H9 (cell line): ENCODE measurements at regions not wholly inside any gene's neighbourhood (a gene's known extent, or its start where the extent isn't known, plus 50 kb on each side); places are given as distances from the start of the nearest gene placed in this dataset.
A peak's percentile ranks its signal among the peaks of the same experiment; 100 is the strongest.

Experiments used
- DNase-seq: peaks from one replicate; pipeline ENCODE4 v3.0.0-alpha.2; 2017
- H2AFZ ChIP-seq: one replicate; pipeline ENCODE4 v1.6.1; 2013; ENCODE audit warnings: mild to moderate bottlenecking, low read length, control low read depth, moderate library complexity
- H2AK5ac ChIP-seq: 2 replicates; pipeline ENCODE4 v1.6.1; 2013; ENCODE audit warnings: low read length, control low read depth, mixed read lengths; ENCODE audit not compliant: insufficient read length
- H2BK120ac ChIP-seq: one replicate; pipeline ENCODE4 v1.6.1; 2013; ENCODE audit warnings: low read depth, mild to moderate bottlenecking, low read length, control low read depth, inconsistent platforms; ENCODE audit not compliant: poor library complexity, severe bottlenecking
- H2BK12ac ChIP-seq: 2 replicates; pipeline ENCODE4 v1.6.1; 2013; ENCODE audit warnings: low read length, control low read depth, mixed read lengths, low read depth; ENCODE audit not compliant: insufficient read length
- H2BK15ac ChIP-seq: 2 replicates; pipeline ENCODE4 v1.6.1; 2013; ENCODE audit warnings: low read depth, low read length, control low read depth
- H2BK20ac ChIP-seq: one replicate; pipeline ENCODE4 v1.6.1; 2013; ENCODE audit warnings: low read depth, mild to moderate bottlenecking, low read length, control low read depth, inconsistent platforms; ENCODE audit not compliant: poor library complexity, severe bottlenecking
- H2BK5ac ChIP-seq: 2 replicates; pipeline ENCODE4 v1.6.1; 2013; ENCODE audit warnings: low read length, control low read depth, mixed read lengths; ENCODE audit not compliant: insufficient read length
- H3K14ac ChIP-seq: 2 replicates; pipeline ENCODE4 v1.6.1; 2013; ENCODE audit warnings: low read length, control low read depth; ENCODE audit not compliant: insufficient read depth
- H3K18ac ChIP-seq: 2 replicates; pipeline ENCODE4 v1.6.1; 2013; ENCODE audit warnings: low read depth, mild to moderate bottlenecking, mixed read lengths, low read length, control low read depth; ENCODE audit not compliant: insufficient read length
- H3K23ac ChIP-seq: 2 replicates; pipeline ENCODE4 v1.6.1; 2013; ENCODE audit warnings: low read length, control low read depth, mixed read lengths, low read depth; ENCODE audit not compliant: insufficient read length
- H3K23me2 ChIP-seq: 2 replicates; pipeline ENCODE4 v1.6.1; 2013; ENCODE audit warnings: low read depth, mild to moderate bottlenecking, mixed read lengths, low read length, control low read depth; ENCODE audit not compliant: insufficient read length, poor library complexity, severe bottlenecking
- H3K27ac ChIP-seq: 2 replicates; pipeline ENCODE4 v1.5.1; 2013; ENCODE audit warnings: low read length, control low read depth, mixed read lengths, low read depth; ENCODE audit not compliant: insufficient read length
- H3K27me3 ChIP-seq: 2 replicates; pipeline ENCODE4 v1.6.1; 2013; ENCODE audit warnings: low read length, control low read depth, inconsistent platforms; ENCODE audit not compliant: insufficient read depth
- H3K4ac ChIP-seq: 2 replicates; pipeline ENCODE4 v1.6.1; 2013; ENCODE audit warnings: low read depth, mild to moderate bottlenecking, control low read depth, inconsistent platforms, low read length, moderate library complexity
- H3K4me1 ChIP-seq: 2 replicates; pipeline ENCODE4 v1.6.1; 2013; ENCODE audit warnings: low read length, control low read depth, inconsistent platforms; ENCODE audit not compliant: insufficient read depth
- H3K4me2 ChIP-seq: 2 replicates; pipeline ENCODE4 v1.6.1; 2013; ENCODE audit warnings: low read length, control low read depth, mixed read lengths; ENCODE audit not compliant: insufficient read length, insufficient read depth
- H3K56ac ChIP-seq: 2 replicates; pipeline ENCODE4 v1.6.1; 2013; ENCODE audit warnings: low read depth, mild to moderate bottlenecking, mixed read lengths, low read length, control low read depth; ENCODE audit not compliant: insufficient read length
- H3K79me1 ChIP-seq: 2 replicates; pipeline ENCODE4 v1.6.1; 2013; ENCODE audit warnings: low read depth, mild to moderate bottlenecking, moderate library complexity, low read length, control low read depth, inconsistent platforms; ENCODE audit not compliant: insufficient read depth, poor library complexity, severe bottlenecking
- H3K79me2 ChIP-seq: 2 replicates; pipeline ENCODE4 v1.6.1; 2013; ENCODE audit warnings: low read length, control low read depth, inconsistent platforms; ENCODE audit not compliant: insufficient read depth
- H3K9ac ChIP-seq: 2 replicates; pipeline ENCODE4 v1.6.1; 2013; ENCODE audit warnings: low read length, control low read depth, mixed read lengths; ENCODE audit not compliant: insufficient read length; ENCODE audit errors: extremely low read depth
- H3K9me3 ChIP-seq: one replicate; pipeline ENCODE4 v1.6.1; 2013; ENCODE audit warnings: low read depth, low read length, inconsistent platforms; ENCODE audit not compliant: control insufficient read depth
- H3T11ph ChIP-seq: one replicate; pipeline ENCODE4 v1.6.1; 2013; ENCODE audit warnings: mild to moderate bottlenecking, low read length, control low read depth, inconsistent platforms
- H4K20me1 ChIP-seq: one replicate; pipeline ENCODE4 v1.6.1; 2013; ENCODE audit not compliant: control insufficient read depth, insufficient read length, insufficient read depth
- H4K5ac ChIP-seq: 2 replicates; pipeline ENCODE4 v1.6.1; 2013; ENCODE audit warnings: low read depth, mild to moderate bottlenecking, mixed read lengths, low read length, control low read depth; ENCODE audit not compliant: insufficient read length
- H4K8ac ChIP-seq: replicated peaks from 2 replicates; pipeline ENCODE4 v1.6.1; 2013; ENCODE audit warnings: low read length, control low read depth, mixed read lengths, low read depth; ENCODE audit not compliant: insufficient read length
- H4K91ac ChIP-seq: 2 replicates; pipeline ENCODE4 v1.6.1; 2013; ENCODE audit warnings: low read depth, mild to moderate bottlenecking, moderate library complexity, mixed read lengths, low read length, control low read depth; ENCODE audit not compliant: insufficient read length
- H3K27ac Mint-ChIP-seq, 3 experiments: 2 replicates in 2 of 3; 3 replicates in 1 of 3; pipeline ENCODE4 v1.8.0; 2020 to 2021; ENCODE audit warnings: mixed read lengths in 3 of 3, mild to moderate bottlenecking in 1 of 3, moderate library complexity in 1 of 3
- H3K27me3 Mint-ChIP-seq: 2 replicates; pipeline ENCODE4 v1.8.0; 2021; ENCODE audit warnings: low read depth, mild to moderate bottlenecking, moderate library complexity, mixed read lengths
- H3K36me3 Mint-ChIP-seq, 3 experiments: 2 replicates in 2 of 3; 3 replicates in 1 of 3; pipeline ENCODE4 v1.8.0; 2020 to 2021; ENCODE audit warnings: low read depth in 3 of 3, mixed read lengths in 3 of 3; ENCODE audit not compliant: insufficient read depth in 1 of 3
- H3K4me1 Mint-ChIP-seq, 2 experiments: 2 replicates each; pipeline ENCODE4 v1.8.0; 2020; ENCODE audit warnings: mixed read lengths in 2 of 2
- H3K4me3 Mint-ChIP-seq, 2 experiments: 2 replicates in 1 of 2; 3 replicates in 1 of 2; pipeline ENCODE4 v1.8.0; 2020 to 2021; ENCODE audit warnings: mild to moderate bottlenecking in 2 of 2, mixed read lengths in 2 of 2, moderate library complexity in 1 of 2
- H3K9me3 Mint-ChIP-seq, 2 experiments: 2 replicates in 1 of 2; 3 replicates in 1 of 2; pipeline ENCODE4 v1.8.0; 2020; ENCODE audit warnings: mild to moderate bottlenecking in 2 of 2, mixed read lengths in 2 of 2, moderate library complexity in 1 of 2
- CTCF ChIP-seq: fragments of 200-600 bp; sonication (generic); conservative IDR thresholded peaks from 3 replicates; pipeline ENCODE4 v1.8.0; 2021; ENCODE audit warnings: antibody characterized with exemption, mild to moderate bottlenecking
- WGBS: extraction: QIAGEN DNeasy Blood & Tissue Kit; methylation state at CpG from one replicate; pipeline ENCODE4 v1.1.7; 2013; ENCODE audit warnings: missing lambda C conversion rate, low lambda C conversion rate, mixed read lengths; ENCODE audit not compliant: insufficient read length; ENCODE audit errors: extremely low coverage; 5-methylcytosine and 5-hydroxymethylcytosine counted together

GRCh38 chr18:77650799-77651385 lies 401.2 kb downstream of the GALR1 start:
- no peak overlapping the region for H3K27ac Mint-ChIP-seq
- Histone ChIP-seq H4K5ac (no peak overlapping the region), H3K23ac (no peak overlapping the region), H2AK5ac (no peak overlapping the region), H3K27ac (no peak overlapping the region), H2AFZ (no peak overlapping the region), H4K8ac (no peak overlapping the region), H3K79me1 (no peaks in the 10 kb centered on the region), H2BK12ac (no peak overlapping the region), H3K4me1 (no peaks in the 10 kb centered on the region), H3K56ac (no peak overlapping the region), H2BK120ac (no peak overlapping the region), H3K23me2 (no peaks in the 10 kb centered on the region), H3K4ac (no peak overlapping the region), H3K9ac (no peak overlapping the region), H2BK5ac (no peak overlapping the region), H3K4me2 (no peak overlapping the region), H2BK20ac (no peak overlapping the region), H4K20me1 (no peaks in the 10 kb centered on the region), H3K9me3 (no peaks in the 10 kb centered on the region), H2BK15ac (no peak overlapping the region), H3K79me2 (no peaks in the 10 kb centered on the region), H3K18ac (no peak overlapping the region), H4K91ac (no peak overlapping the region), H3K27me3 (no peaks in the 10 kb centered on the region), H3K14ac (no peak overlapping the region), H3T11ph (no peak overlapping the region)
- H3K4me1 Mint-ChIP-seq, result peaks cover 6 to 8% of the 10 kb centered on the region in 2 experiments
- H3K27me3 Mint-ChIP-seq, result peaks cover 9% of the 10 kb centered on the region
- H3K4me3 Mint-ChIP-seq, result no peak overlapping the region
- WGBS, result no CpG with 5 or more reads among the region's 28 CpGs
- DNase-seq, result peak; percentile 83
- H3K9me3 Mint-ChIP-seq, result no peaks in the 10 kb centered on the region
- peaks cover 0 to 2% (median 0%) of the 10 kb centered on the region in 3 experiments; a peak in 1 of 7 replicates for H3K36me3 Mint-ChIP-seq
- peak; percentile 99 for TF ChIP-seq CTCF
